ENCODE measurements at regions not wholly inside any gene's neighbourhood (a gene's known extent, or its start where the extent isn't known, plus 50 kb on each side); places are given as distances from the start of the nearest gene placed in this dataset.
"Not testable (repeated sequence)": the region's sequence is repeated elsewhere in the genome, so short reads cannot be mapped to it uniquely, and the experiment has no call there.

DNA sequence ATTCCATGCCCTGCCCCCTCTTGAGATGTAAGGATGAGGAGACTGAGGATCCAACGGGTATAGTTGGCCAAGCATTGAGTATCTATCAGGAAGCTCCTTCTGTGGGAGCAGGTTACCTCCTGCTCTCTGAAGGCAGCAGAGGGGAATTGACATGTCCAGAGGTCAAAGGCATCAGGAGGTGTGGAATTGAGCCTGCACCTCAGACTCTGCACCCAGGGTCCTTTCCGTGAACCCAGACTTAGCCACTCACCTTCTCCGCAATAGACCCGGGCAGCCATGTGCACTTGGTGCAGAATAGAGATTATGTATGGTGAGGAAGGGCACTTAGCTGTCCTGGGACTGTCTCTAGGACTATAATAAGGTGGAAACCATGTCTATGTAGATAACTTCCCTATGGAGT, 399.0 kb upstream of the TPM1 start:
- no peak for DNase-seq (ENCODE audit: low spot score)

DNA sequence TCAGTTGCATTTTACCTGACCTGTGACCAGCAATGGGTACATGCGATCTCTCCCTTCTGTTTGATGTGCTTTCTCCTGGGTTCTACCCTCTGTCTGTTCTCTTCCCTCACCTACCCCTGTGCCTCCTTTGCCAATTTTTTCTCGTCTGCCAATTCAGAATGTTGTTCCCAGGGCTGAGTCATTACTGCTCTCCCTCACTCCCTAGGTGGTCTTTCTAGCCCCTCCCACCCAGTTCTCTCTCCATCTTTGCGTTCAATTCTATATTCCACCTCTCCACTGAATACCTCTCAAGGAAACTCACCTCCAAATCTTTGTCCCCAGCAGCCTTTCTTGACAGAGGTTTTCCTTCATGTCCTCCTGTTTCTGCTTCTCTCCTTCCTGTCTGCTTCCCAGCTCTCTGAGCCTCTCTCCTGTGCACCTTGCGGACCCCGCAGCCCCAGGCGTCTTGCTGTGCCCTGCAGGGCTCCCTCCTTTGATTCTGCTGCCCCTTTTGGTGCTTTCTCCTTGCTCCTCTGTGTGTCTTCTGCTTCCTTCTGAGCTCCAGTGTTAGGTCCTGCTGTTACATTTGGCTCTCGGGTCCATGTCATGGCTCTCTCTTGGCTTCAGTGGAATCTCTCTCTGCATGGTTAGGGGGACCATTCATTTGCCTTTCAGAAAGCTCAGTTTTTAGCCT, 398.2 kb upstream of the TPM1 start:
- no peak for DNase-seq (ENCODE audit: low spot score)

DNA sequence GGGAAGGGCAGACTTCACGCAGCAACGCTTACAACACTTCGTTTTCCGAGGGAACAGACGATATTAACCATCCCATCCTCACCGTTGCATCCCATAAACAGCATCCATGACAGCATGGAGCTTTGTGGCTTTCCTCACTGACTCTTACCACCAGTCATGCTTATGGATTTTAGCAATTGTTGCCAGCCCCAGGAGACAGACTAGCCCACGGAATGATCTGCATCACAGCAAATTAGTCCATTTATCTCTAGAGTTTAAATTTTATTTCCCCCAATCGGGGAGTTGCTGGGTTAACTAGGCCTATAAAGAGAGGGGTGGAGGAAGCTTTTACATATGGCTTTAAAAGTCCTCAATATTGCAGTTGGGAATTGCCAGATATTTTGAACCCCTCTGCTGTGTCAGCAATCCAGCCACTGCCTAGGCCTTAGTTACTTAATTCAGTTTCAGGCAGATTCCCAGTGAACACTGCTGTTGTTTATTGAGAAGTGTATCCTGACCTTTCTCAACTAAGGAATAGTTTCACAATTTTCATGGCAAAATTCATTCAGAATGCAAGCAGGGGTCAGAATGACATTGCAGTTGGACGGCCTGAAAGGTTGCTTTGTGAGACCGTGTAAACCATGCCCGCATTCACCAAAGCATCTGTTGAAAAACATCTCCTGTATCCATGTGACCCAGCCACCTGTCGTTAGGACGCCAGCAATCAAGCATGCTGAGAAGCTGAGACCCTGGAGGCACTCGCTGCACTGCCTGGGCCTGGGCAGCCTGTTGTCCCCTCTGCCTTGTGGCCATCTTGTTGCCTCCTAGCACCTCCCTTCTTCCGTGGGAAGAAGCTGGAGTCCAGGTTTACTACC, 397.4 kb upstream of the TPM1 start:
- no peak for DNase-seq (ENCODE audit: low spot score)

DNA sequence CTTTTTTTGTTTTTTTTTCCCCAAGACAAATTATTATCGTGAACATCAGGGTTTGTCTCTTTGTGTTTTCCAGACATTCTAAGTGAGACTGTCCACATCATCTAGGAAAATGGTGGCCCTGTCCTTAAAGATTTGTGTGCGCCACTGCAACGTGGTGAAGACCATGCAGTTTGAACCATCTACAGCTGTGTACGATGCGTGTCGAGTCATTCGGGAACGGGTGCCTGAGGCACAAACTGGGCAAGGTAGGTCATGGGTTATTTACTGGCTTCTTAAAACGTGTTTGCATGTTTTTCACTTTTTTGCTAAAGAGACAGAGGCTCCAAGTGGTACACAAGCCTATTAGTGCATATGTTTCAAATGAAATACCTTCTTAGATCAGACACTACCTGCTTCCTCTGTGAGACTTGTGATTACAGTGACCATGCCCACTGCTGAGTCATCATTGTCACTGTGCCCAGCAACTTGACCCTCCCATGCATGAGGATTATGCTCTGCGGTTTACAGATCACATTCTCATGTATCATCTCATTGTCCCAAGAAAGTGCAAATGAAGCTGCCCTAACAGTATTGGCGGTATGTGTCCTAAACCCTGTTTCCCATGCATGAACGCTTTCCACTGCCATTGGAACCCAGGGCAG, 395.2 kb upstream of the TPM1 start:
- DNase-seq (ENCODE audit: low spot score), result peak; percentile 8

DNA sequence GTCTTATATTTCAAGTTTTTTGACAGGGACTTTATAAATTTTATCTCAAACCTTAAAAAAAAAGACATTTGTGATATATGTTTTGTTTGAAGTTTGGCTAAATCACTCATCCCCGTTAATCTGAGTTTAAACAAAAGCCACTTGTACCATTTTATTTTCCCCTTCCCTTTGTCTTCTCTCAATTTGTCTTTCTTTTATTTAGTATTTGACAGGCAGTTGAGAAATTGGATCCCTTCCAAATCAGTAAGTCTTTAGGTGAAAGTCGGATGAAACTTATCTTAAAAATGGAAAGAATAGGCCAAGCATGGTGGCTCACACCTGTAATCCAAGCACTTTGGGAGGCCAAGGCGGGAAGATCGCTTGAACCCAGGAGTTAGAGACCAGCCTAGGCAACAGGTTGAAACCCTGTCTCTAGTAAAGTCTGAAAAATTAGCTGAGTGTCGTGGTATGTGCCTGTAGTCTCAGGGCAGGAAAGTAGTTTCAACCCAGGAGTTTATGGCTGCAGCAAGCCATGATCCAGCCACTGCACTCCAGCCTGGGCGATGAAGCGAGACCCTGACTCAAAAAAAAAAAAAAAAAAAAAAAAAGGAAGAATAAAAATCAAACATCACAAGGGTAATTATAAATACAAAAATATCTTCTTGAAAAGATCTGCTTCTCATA, 394.6 kb upstream of the TPM1 start:
- no peak for DNase-seq (ENCODE audit: low spot score)

DNA sequence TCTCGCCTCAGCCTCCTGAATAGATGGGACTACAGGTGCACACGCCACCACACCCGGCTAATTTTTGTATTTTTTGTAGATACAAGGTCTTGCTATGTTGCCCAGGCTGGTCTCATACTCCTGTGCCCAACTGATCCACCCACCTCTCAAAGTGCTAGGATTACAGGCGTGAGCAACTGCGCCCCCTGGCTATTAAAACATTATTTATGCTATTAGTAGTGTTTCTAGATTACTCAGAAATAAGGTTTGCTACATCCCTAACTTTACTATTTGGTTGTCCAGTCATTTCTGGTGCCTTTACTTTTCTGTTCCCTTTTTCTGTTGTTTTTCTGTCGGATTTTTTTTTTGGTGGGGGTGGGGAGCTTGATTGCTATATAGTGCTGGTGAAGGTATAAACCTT, 393.6 kb upstream of the TPM1 start:
- no peak for DNase-seq (ENCODE audit: low spot score)

DNA sequence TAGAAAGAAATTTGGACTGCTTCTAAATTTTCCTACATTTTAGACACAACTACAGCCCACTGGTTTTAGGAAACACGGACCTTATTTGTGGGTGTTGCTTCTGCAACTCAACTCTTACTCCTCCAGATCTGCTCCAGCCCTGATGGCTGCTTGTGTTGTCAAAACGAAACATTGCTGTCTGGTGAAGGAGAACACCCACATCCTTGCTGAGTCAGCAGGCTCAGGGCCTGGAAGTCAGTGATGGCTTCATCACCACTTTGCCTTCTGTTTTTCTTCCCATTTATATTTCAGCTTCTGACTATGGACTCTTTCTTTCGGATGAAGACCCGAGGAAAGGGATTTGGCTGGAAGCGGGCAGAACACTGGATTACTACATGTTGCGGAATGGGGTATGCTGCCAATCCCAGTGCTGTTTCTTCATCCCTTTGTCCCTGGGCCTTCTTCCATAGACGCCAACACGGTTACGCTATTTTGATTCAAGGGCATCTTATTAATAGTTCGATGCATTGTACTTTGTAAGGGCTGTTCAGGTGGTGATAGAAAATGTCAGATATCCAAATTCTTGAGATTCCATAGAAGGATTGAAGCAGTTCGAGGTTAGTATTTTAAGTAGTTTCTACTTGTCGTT, 392.6 kb upstream of the TPM1 start:
- DNase-seq (ENCODE audit: low spot score), result no peak

DNA sequence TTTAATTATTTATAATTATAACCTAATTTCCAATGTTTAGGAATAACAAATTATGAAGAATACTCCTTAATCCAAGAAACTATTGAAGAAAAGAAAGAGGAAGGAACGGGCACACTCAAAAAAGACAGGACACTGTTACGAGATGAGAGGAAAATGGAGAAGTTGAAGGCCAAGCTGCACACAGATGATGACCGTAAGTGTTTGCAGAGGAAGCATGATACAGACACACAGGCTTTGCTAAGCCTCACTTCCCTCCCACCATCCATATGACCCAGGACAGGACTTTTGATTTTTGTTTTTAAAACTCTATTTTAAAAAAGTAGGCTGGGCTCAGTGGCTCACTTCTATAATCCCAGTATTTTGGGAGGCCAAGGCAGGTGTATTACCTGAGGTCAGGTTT, 389.4 kb upstream of the TPM1 start:
- no peak for DNase-seq (ENCODE audit: low spot score)

DNA sequence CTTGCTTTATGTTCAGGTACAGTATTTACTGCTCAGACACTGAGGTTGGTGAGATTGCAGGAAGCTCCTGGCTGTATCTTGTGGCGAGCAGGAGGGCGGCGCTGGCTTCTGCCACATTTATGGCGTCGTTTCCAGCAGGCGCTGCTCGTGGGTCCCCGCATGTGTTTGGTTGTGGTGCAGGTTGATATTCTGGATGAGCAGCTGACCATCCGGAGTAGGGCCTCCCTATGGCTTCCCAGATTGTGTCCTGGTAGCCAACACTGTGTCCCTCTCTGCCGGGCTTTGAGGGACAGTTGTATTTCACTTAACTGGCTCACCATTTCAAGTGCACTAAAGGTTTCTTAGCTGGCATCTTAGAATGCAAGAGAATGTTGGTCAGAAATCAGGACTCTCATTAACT, 386.5 kb upstream of the TPM1 start:
- no peak for DNase-seq (ENCODE audit: low spot score)

DNA sequence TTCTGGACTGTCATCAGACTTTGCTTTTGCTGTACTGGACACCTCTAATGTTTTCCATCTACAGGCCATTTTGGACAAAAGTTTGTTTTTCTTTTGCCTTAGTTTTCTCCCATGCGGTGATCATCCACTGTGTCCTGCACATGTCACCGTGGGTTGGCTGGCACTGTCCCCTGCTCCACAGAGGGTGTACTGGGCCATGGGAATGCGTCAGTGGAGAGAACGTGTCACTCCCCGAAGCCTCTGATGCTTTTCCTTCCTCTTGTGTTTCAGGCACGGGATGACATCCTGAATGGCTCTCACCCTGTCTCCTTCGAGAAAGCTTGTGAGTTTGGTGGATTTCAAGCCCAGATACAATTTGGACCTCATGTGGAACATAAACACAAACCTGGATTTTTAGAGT, 385.0 kb upstream of the TPM1 start:
- DNase-seq (ENCODE audit: low spot score), result not testable (repeated sequence)

DNA sequence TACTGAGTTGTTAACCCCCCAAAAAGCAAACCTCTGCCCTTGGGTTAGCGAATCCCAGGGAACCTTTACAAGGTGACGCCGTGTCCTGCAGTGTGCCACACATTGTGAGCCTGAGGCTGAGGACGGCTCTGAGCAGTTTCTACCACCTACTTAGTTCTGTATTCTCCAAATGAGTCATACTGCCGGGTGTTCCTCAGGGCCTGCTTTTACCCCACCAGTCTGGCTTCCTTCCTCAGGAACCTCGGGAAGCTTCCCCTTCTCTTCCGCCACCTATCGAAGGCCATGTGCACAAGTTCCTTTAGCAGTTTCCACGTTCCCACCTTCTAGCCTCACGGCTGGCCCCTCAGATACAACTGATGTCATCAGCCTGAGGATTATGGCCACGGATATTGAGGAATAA, 384.0 kb upstream of the TPM1 start:
- peak; percentile 47 for DNase-seq (ENCODE audit: low spot score)

DNA sequence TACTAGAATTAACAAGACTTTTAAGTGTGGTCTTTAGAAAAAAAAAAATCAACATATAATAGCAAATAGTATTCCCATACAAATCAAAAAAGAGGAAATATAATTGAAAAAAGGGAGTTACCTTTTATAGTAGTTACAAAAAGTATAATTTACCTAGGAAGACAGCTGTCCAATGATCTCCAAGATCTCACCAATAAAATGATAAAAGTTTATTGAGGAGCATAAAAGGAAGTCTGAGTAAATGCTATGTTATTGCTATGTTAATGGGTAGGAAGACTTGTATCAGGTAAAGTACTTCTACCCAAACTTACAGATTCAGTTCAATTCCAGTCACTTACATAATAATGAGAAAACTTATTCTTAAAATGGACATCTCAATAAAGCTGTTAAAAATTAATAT, 379.0 kb upstream of the TPM1 start:
- DNase-seq (ENCODE audit: low spot score), result no peak

DNA sequence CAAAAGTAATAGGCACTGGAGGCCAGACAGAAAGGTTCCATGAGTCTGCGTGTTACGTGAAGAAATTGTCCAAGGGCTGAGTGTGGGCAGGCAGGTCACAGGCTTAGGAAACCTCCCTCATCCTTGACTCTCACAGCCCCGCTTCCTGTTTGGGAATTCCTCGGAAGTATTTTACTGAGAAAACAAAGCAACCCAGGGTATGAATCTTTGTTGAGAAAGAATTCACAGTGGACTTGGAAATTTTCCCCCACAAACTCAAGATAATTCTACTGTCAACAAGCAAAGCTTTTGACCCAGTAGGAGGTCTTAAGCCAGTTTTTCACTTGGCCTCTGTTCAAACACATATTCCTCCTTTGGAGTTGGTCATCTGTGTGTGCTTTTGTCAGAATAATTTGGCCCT, 377.1 kb upstream of the TPM1 start:
- DNase-seq (ENCODE audit: low spot score), result peak; percentile 32

DNA sequence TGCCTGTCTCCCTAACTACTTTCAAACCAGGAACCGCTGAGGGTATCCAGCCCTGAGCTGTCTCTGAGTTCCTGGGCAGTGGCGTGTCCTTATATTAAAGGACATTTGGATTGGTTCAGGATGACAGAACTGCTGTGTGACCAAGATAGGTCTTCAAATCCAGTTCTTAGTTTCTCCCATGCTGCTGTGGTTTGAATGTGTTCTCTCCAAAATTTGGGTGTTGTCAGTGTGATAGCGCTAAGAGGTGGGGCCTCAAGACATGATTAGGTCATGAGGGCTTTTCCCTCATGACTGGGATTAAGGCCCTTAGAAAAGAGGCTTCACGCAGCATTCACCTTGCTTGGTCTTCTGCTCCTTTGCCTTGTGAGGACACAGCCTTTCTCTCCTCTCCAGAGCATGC, 376.5 kb upstream of the TPM1 start:
- DNase-seq (ENCODE audit: low spot score), result no peak

DNA sequence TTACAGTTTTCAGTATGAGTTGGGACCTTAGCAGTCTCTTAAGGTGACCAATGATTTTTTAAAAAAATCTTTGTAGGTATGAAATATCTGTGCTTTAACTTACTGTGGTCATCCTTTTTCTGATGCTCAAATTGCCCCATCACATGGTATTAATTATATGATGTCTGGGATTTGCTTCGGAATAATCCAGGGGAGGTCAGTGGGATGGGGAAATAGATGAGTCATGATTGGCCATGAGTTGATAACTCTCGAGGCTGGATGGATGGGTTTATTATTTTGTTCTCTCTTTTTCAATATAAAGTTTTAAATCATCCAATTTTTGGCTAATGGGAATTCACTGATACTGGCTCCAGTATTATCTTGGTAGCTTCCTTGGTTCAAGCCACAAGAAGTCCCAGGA, 370.3 kb upstream of the TPM1 start:
- DNase-seq (ENCODE audit: low spot score), result no peak

DNA sequence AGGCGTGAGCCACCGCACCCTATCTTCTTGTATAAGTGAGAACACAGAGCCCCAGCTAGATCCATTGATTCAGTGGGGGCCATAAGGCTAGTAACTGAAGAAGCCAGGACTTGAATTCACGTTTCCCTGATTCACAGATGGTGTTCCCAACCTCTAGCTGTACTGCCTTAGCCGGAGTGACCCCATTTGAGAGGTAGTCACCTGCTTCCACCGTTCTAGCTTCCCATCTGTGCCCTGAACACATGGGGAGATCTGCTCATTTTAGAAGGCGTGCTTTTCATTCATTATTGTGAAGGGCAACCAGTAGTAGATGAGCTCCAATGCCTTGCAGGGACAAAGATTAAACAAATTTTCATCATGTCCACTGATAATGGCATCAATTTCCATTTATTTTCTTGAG, 365.7 kb upstream of the TPM1 start:
- DNase-seq (ENCODE audit: low spot score), result no peak

DNA sequence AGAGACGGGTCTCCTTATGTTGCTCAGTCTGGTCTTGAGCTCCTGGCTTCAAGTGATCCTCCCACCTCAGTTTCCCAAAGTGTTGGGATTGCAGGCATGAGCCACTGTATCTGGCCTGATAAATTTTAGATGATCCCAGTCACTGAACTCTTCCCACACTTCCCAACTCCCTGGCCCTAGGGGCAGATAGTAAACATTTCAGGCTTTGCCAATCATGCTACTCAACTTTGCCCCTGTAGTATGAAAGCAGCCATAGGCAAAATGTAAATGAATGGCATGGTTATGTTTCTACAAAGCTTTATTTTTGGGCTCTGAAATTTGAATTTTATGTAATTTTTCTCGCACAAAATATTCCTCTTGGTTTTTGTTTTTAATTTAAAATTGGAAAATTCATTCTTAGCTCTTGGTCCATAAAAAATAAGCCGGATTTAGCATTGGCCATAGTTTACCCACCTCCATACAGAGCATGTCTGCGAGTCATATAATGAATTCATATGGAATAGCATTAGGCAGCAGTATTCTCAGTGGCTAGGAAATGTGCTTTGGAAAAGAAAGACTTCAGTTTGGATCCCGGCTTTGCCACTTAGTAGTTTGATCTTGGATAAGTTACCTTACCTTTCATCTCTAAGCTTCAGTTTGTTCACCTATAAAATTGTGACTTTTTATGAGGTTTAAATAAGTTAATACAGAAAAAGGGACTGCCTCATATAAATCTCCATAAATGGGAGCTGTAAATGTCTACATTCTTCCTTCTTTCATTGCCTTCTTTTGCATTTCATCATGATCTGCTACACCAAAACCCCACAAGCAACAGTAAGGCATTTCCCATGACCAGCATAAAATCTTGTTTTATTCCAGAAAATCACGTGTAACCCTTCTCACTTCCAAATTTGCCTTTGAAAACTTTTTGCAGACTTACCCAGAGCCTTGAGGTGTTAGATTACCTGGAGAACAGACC, 360.3 kb upstream of the TPM1 start:
- no peak for DNase-seq (ENCODE audit: low spot score)

DNA sequence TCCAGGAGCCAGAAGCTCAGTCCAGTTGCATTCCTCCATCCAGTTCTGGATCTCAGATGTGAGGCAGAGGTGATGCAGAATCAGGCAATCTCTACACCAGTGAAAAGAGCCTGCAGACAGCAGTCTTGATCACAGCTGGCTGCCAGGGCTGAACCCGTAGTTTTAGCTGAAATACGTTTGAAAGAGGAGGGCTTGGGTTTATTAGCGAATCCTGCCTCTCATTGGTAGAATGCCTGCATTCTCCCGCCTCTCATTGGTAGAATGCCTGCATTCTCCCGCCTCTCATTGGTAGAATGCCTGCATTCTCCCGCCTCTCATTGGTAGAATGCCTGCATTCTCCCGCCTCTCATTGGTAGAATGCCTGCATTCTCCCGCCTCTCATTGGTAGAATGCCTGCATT, 359.4 kb upstream of the TPM1 start:
- DNase-seq (ENCODE audit: low spot score), result not testable (repeated sequence)

DNA sequence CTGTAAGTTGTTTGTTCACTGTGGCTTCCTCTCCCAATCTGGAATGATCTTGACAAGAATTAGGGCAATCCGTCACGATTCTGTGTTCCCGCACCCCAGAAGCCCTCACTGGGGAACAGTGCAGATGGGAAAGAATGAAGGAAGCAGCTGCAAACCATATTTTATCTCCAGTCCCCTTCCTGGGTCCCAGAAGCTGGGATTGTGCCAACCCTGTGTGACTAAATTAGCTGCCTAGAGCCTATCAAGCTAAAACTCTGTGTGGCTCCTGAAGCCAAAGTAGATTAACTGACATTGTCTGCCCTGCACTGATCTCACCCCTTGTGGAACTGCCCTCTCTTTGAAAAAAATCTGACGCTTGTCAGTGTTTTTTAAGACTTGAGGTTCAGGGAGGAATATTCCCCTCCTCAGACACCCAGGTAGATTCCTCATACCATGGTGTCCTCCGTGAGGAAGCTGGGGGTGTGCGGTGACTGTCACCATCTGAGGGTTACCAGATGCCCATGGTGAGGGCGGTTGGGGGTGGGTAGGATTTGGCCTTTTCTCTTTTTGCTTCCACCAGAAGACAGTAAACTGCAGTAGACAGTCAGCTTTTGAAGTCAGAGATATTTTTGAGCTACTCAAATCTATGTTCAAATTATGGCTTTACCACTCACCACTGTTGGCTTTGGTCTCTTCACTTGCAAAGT, 358.3 kb upstream of the TPM1 start:
- no peak for DNase-seq (ENCODE audit: low spot score)

DNA sequence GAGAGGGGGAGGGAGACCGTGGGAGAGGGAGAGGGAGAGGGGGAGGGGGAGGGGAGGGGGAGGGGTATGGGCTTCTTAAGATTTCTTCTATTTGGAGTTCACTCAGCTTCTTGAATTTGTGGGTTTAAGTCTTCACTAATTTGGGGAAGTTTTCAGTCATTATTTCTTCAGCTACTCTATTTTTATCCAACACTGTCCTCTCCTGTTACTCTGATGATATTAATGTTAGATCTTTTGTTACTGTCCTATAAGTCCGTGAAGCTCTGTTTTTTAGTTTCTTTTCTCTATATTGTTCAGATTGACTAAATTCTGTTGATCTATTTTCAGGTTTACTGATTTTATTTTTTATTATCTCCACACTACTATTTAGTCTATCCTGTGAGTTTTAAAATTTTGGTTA, 351.5 kb upstream of the TPM1 start:
- no peak for DNase-seq (ENCODE audit: low spot score)

DNA sequence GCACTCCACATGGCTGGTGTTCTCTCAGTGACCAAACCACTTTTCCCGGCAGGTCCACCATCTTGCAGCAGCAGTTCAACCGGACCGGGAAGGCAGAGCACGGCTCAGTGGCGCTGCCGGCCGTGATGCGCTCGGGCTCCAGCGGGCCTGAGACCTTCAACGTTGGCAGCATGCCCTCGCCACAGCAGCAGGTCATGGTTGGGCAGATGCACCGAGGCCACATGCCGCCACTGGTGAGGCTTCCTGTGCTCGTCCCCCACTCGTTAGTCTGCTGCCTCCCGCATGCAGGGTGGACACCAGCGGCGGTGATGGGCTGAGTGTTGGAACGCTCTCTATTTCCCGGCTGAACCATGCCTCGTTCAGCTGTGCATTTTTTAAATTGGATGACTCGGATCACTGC, 344.9 kb upstream of the TPM1 start:
- DNase-seq (ENCODE audit: low spot score), result no peak
